Activated CD8-positive, alpha-beta T cell treated with anti-CD3 and anti-CD28 coated beads for 36 hours (primary cell): ENCODE measurements at regions not wholly inside any gene's neighbourhood (a gene's known extent, or its start where the extent isn't known, plus 50 kb on each side); places are given as distances from the start of the nearest gene placed in this dataset.

Experiments
- ATAC-seq: fragments of 200-7000 bp; cut with Tn5 transposase; one replicate; pipeline ENCODE4 v1.10.0; 2021; ENCODE audit warnings: mild to moderate bottlenecking, moderate library complexity
- CTCF ChIA-PET: fragments of 350-600 bp; sonication (Branson Sonifier 250); formaldehyde crosslinking; loops from one replicate; lab custom pipeline; 2021; ENCODE audit warnings: antibody characterized with exemption; lab: Charles Lee
- POLR2A ChIA-PET: fragments of 350-600 bp; sonication (Branson Sonifier 250); formaldehyde crosslinking; loops from one replicate; lab custom pipeline; 2021; ENCODE audit warnings: antibody characterized with exemption; lab: Charles Lee
- DNase-seq: peaks from one replicate; pipeline ENCODE4 v3.0.0-alpha.2; 2020
- H3K27ac Mint-ChIP-seq: one replicate; pipeline ENCODE4 v1.8.0; 2021; ENCODE audit warnings: mild to moderate bottlenecking, mixed read lengths
- H3K27me3 Mint-ChIP-seq: one replicate; pipeline ENCODE4 v1.8.0; 2021; ENCODE audit warnings: mixed read lengths
- H3K36me3 Mint-ChIP-seq: one replicate; pipeline ENCODE4 v1.8.0; 2021; ENCODE audit warnings: low read depth, mixed read lengths
- H3K4me1 Mint-ChIP-seq: one replicate; pipeline ENCODE4 v1.8.0; 2021; ENCODE audit warnings: low read depth, mixed read lengths
- H3K4me3 Mint-ChIP-seq: one replicate; pipeline ENCODE4 v1.8.0; 2021; ENCODE audit warnings: mild to moderate bottlenecking, moderate library complexity, mixed read lengths
- H3K9me3 Mint-ChIP-seq: one replicate; pipeline ENCODE4 v1.8.0; 2021; ENCODE audit warnings: mixed read lengths
- CTCF ChIP-seq: fragments of 200-600 bp; IDR thresholded peaks from one replicate; pipeline ENCODE4 v1.8.0; 2022; ENCODE audit warnings: antibody characterized with exemption, mild to moderate bottlenecking
- intact Hi-C: fragments of 100-400 bp; cut with micrococcal nuclease; formaldehyde crosslinking; loops from one replicate; pipeline ENCODE4 v1.10.0; 2022

- CTCF ChIA-PET = interaction anchor here (0.8 to 10.4 kb wide), 9 partner anchors 17 to 159 kb away, joined by 3 to 198 read pairs (median 9); no protein-coding TSS in a partner anchor
- ATAC-seq (no peak), DNase-seq (no peak)
- Mint-ChIP-seq H3K9me3 (no peaks in the 10 kb centered on the region), H3K4me1 (no peaks in the 10 kb centered on the region), H3K36me3 (no peaks in the 10 kb centered on the region), H3K4me3 (no peak overlapping the region), H3K27ac (no peak overlapping the region), H3K27me3 (peaks cover 22% of the 10 kb centered on the region)
- no peak for TF ChIP-seq CTCF
- POLR2A ChIA-PET = interaction anchor here (1.1 to 1.3 kb wide), 2 partner anchors 49 to 57 kb away, joined by 3 to 4 read pairs; no protein-coding TSS in a partner anchor
- intact Hi-C loops = loop anchor here (5.0 kb wide), 1 partner anchor 39 kb away; no protein-coding TSS in a partner anchor
These were observed 57.0 kb upstream of the LMX1B start for GRCh38 chr9:126556560-126557250.

- Mint-ChIP-seq H3K27ac (no peak overlapping the region), H3K4me3 (no peak overlapping the region), H3K36me3 (no peaks in the 10 kb centered on the region), H3K9me3 (no peaks in the 10 kb centered on the region), H3K4me1 (no peaks in the 10 kb centered on the region), H3K27me3 (peaks cover 26% of the 10 kb centered on the region)
- CTCF ChIA-PET = interaction anchor here (0.7 to 10.4 kb wide), 39 partner anchors 8 to 264 kb away, joined by 3 to 198 read pairs (median 4); no protein-coding TSS in a partner anchor
- ATAC-seq (peak; percentile 97), DNase-seq (peak; percentile 76)
- POLR2A ChIA-PET = interaction anchor here (0.7 to 1.3 kb wide), 5 partner anchors 50 to 756 kb away, joined by 3 to 4 read pairs (median 3); no protein-coding TSS in a partner anchor
- TF ChIP-seq CTCF = peak; percentile 87
- intact Hi-C loops = loop anchor here (2.0 to 5.0 kb wide), 2 partner anchors 41 to 57 kb away; no protein-coding TSS in a partner anchor
These were observed 55.6 kb upstream of the LMX1B start for GRCh38 chr9:126558051-126558665.

- H3K27me3 Mint-ChIP-seq = peaks cover 31% of the 10 kb centered on the region
- no peak overlapping the region for H3K27ac Mint-ChIP-seq
- DNase-seq (no peak), ATAC-seq (no peak)
- H3K4me3 Mint-ChIP-seq = no peak overlapping the region
- ChIA-PET CTCF (interaction anchor here (1.0 to 10.4 kb wide), 6 partner anchors 10 to 68 kb away, joined by 4 to 198 read pairs (median 47); no protein-coding TSS in a partner anchor), POLR2A (no interaction called here)
- H3K36me3 Mint-ChIP-seq = no peaks in the 10 kb centered on the region
- intact Hi-C loops = loop anchor here (2.0 to 5.0 kb wide), 2 partner anchors 42 to 58 kb away; no protein-coding TSS in a partner anchor
- H3K9me3 Mint-ChIP-seq = no peaks in the 10 kb centered on the region
- H3K4me1 Mint-ChIP-seq = no peaks in the 10 kb centered on the region
- TF ChIP-seq CTCF = no peak
These were observed 54.4 kb upstream of the LMX1B start for GRCh38 chr9:126559296-126559695.

- ChIA-PET CTCF (interaction anchor here (4.9 kb wide), 1 partner anchor 62 kb away, joined by 61 read pairs; no protein-coding TSS in a partner anchor), POLR2A (no interaction called here)
- Mint-ChIP-seq H3K27me3 (peaks cover 35% of the 10 kb centered on the region), H3K4me1 (no peaks in the 10 kb centered on the region), H3K4me3 (no peak overlapping the region), H3K27ac (no peak overlapping the region), H3K9me3 (no peaks in the 10 kb centered on the region), H3K36me3 (no peaks in the 10 kb centered on the region)
- ATAC-seq (no peak), DNase-seq (no peak)
- no peak for TF ChIP-seq CTCF
- intact Hi-C loops = no loop called here
These were observed 52.1 kb upstream of the LMX1B start for GRCh38 chr9:126561582-126561981.
